Endothelial cell of umbilical vein (primary cell): ENCODE measurements at regions not wholly inside any gene's neighbourhood (a gene's known extent, or its start where the extent isn't known, plus 50 kb on each side); places are given as distances from the start of the nearest gene placed in this dataset.

Experiments used
- BruUV-seq: library from RNA; stranded (reverse); fragments of 400-500 nt; replicated peaks from 2 replicates; lab custom pipeline; 2021; lab: Mats Ljungman, UMichigan
- CTCF ChIA-PET: fragments of 300-600, 350-600 bp; sonication (Branson Sonifier 250); formaldehyde crosslinking; loops from one replicate; lab custom pipeline; 2021; ENCODE audit warnings: antibody characterized with exemption, inconsistent platforms; lab: Charles Lee
- POLR2A ChIA-PET: fragments of 300-600, 350-600 bp; sonication (Branson Sonifier 250); formaldehyde crosslinking; loops from one replicate; lab custom pipeline; 2021; ENCODE audit warnings: antibody characterized with exemption, inconsistent platforms; lab: Charles Lee
- DNase-seq: peaks from one replicate; pipeline ENCODE4 v3.0.0-alpha.2; 2011; ENCODE audit warnings: low read depth, low spot score
- FAIRE-seq: peaks from 2 replicates; lab custom pipeline; 2011; peaks lifted over from hg19 to GRCh38; lab: Jason Lieb, UNC
- H2AFZ ChIP-seq: 2 replicates; pipeline ENCODE4 v1.6.0; 2012; ENCODE audit warnings: low read depth, low read length, control low read depth, inconsistent platforms
- H3K27ac ChIP-seq: 2 replicates; pipeline ENCODE4 v1.5.1; 2011; ENCODE audit warnings: low read depth, mild to moderate bottlenecking, control low read depth, low read length, moderate library complexity; ENCODE audit not compliant: insufficient read depth
- H3K27me3 ChIP-seq, 2 experiments: 2 replicates each; pipeline versions ENCODE4 v1.6.0 to v1.6.1; 2011; ENCODE audit warnings: low read length in 2 of 2, mixed read lengths in 1 of 2; ENCODE audit not compliant: control insufficient read depth in 2 of 2, insufficient read depth in 2 of 2
- H3K36me3 ChIP-seq, 2 experiments: 2 replicates in 1 of 2; 3 replicates in 1 of 2; pipeline ENCODE4 v1.5.1; 2011; ENCODE audit warnings: low read length in 2 of 2, mild to moderate bottlenecking in 1 of 2, moderate library complexity in 1 of 2; ENCODE audit not compliant: control insufficient read depth in 2 of 2, insufficient read depth in 2 of 2; ENCODE audit errors: extremely low read depth in 1 of 2
- H3K4me1 ChIP-seq: 3 replicates; pipeline ENCODE4 v1.5.1; 2011; ENCODE audit warnings: mild to moderate bottlenecking, low read length; ENCODE audit not compliant: control insufficient read depth, insufficient read depth; ENCODE audit errors: extremely low read depth
- H3K4me2 ChIP-seq: 2 replicates; pipeline ENCODE4 v1.6.1; 2011; ENCODE audit warnings: low read length, control low read depth, mixed read lengths; ENCODE audit not compliant: insufficient read depth
- H3K4me3 ChIP-seq, 3 experiments: fragments of 200-600 bp in 1 of 3; sonication (generic), shearing (Covaris generic) in 1 of 3; replicated peaks in 1 of 3; 2 replicates each; pipeline ENCODE4 v1.5.1; 2011 to 2016; ENCODE audit warnings: control low read depth in 3 of 3, low read length in 3 of 3, mild to moderate bottlenecking in 2 of 3, inconsistent platforms in 1 of 3, low read depth in 1 of 3, moderate library complexity in 1 of 3; ENCODE audit not compliant: insufficient read depth in 1 of 3
- H3K79me2 ChIP-seq: 2 replicates; pipeline ENCODE4 v1.6.0; 2012; ENCODE audit warnings: low read length, inconsistent platforms; ENCODE audit not compliant: control insufficient read depth, insufficient read depth
- H3K9ac ChIP-seq: replicated peaks from 2 replicates; pipeline ENCODE3; 2011; ENCODE audit warnings: low read length, control low read depth; ENCODE audit not compliant: insufficient read depth; ENCODE audit errors: extremely low read depth
- H3K9me1 ChIP-seq: replicated peaks from 3 replicates; pipeline ENCODE4 v1.6.0; 2011; ENCODE audit warnings: mild to moderate bottlenecking, low read length; ENCODE audit not compliant: control insufficient read depth, insufficient read depth; ENCODE audit errors: extremely low read depth
- H3K9me3 ChIP-seq: replicated peaks from 2 replicates; pipeline ENCODE4 v1.5.1; 2012; ENCODE audit warnings: low read length, inconsistent platforms; ENCODE audit not compliant: control insufficient read depth, insufficient read depth
- H4K20me1 ChIP-seq: replicated peaks from 2 replicates; pipeline ENCODE3; 2011; ENCODE audit warnings: mild to moderate bottlenecking, low read length; ENCODE audit not compliant: control insufficient read depth, insufficient read depth; ENCODE audit errors: extremely low read depth
- CTCF ChIP-seq, 2 donors: IDR thresholded peaks; 1 replicate in 1 of 2; 2 replicates in 1 of 2; pipeline ENCODE4 v1.5.1; 2011; ENCODE audit warnings: low read length in 2 of 2, mild to moderate bottlenecking in 2 of 2, moderate library complexity in 2 of 2, control low read depth in 1 of 2, inconsistent platforms in 1 of 2, low read depth in 1 of 2; ENCODE audit not compliant: insufficient read depth in 1 of 2; ENCODE audit errors: extremely low read depth in 1 of 2
- EZH2 ChIP-seq: IDR thresholded peaks from 2 replicates; pipeline ENCODE4 v1.6.1; 2012; ENCODE audit warnings: borderline replicate concordance, low read depth, mild to moderate bottlenecking, moderate library complexity, low read length, inconsistent platforms; ENCODE audit not compliant: severe bottlenecking
- FOS ChIP-seq: IDR thresholded peaks from 2 replicates; pipeline ENCODE4 v1.6.1; 2011; ENCODE audit warnings: mild to moderate bottlenecking, low read length, moderate library complexity, borderline replicate concordance; ENCODE audit not compliant: insufficient read depth
- GATA2 ChIP-seq: IDR thresholded peaks from 2 replicates; pipeline ENCODE4 v1.7.0; 2011; ENCODE audit warnings: low read depth, mild to moderate bottlenecking, moderate library complexity, mixed read lengths, low read length; ENCODE audit not compliant: insufficient read length, insufficient read depth
- JUN ChIP-seq: IDR thresholded peaks from 2 replicates; pipeline ENCODE4 v1.6.1; 2011; ENCODE audit warnings: borderline replicate concordance, low read depth; ENCODE audit not compliant: insufficient read length, insufficient read depth
- MAX ChIP-seq: IDR thresholded peaks from 2 replicates; pipeline ENCODE4 v1.6.1; 2011; ENCODE audit not compliant: insufficient read depth, insufficient read length
- MYC ChIP-seq: IDR thresholded peaks from one replicate; pipeline ENCODE4 v1.6.1; 2011; ENCODE audit warnings: mild to moderate bottlenecking, low read depth, low read length
- POLR2A ChIP-seq: IDR thresholded peaks from 2 replicates; pipeline ENCODE4 v1.6.1; 2012; ENCODE audit warnings: low read depth, mild to moderate bottlenecking, control low read depth, low read length
- POLR2AphosphoS5 ChIP-seq: IDR thresholded peaks from 2 replicates; pipeline ENCODE4 v1.6.1; 2012; ENCODE audit warnings: low read depth, mild to moderate bottlenecking, control low read depth, low read length, moderate library complexity; ENCODE audit not compliant: insufficient read depth
- dilution Hi-C: fragments of 300-500 bp; cut with MboI; formaldehyde crosslinking; loops from one replicate; pipeline ENCODE4 v1.15.0; 2019; ENCODE audit warnings: low sequenced_read_pairs; ENCODE audit not compliant: extremely low pct_ligation_motif_present
- intact Hi-C: fragments of 100-400 bp; cut with micrococcal nuclease; formaldehyde crosslinking; loops from one replicate; pipeline ENCODE4 v1.10.0; 2022

- TF ChIP-seq MAX (no peak), CTCF (IDR thresholded peaks at IDR 0.05; ENCODE audit: extremely low read depth in 1 of 2, insufficient read depth in 1 of 2, low read depth in 1 of 2, low read length in 2 of 2) (no peak), FOS (no peak), MYC (no peak), JUN (no peak), EZH2 (no peak), POLR2AphosphoS5 (no peak), GATA2 (no peak), POLR2A (no peak)
- CTCF ChIA-PET: no interaction called here
- no TSS peak for BruUV-seq
- Histone ChIP-seq H3K79me2 (no peaks in the 10 kb centered on the region), H4K20me1 (no peaks in the 10 kb centered on the region), H3K9ac (no peak overlapping the region), H3K4me3 (no peak overlapping the region), H3K4me2 (no peak overlapping the region), H3K36me3 (no peaks in the 10 kb centered on the region), H3K9me3 (no peaks in the 10 kb centered on the region), H3K4me1 (no peaks in the 10 kb centered on the region), H3K27ac (no peak overlapping the region), H3K27me3 (no peaks in the 10 kb centered on the region), H3K9me1 (no peaks in the 10 kb centered on the region), H2AFZ (no peak overlapping the region)
- DNase-seq: no peak
- intact Hi-C loops (no loop called here), dilution Hi-C loops (no loop called here)
- POLR2A ChIA-PET: no interaction called here
- no peak for FAIRE-seq
Measured at GRCh38 chr6:98593676-98594075, 240.7 kb upstream of the POU3F2 start.
